ENCODE measurements at regions not wholly inside any gene's neighbourhood (a gene's known extent, or its start where the extent isn't known, plus 50 kb on each side); places are given as distances from the start of the nearest gene placed in this dataset.

DNA sequence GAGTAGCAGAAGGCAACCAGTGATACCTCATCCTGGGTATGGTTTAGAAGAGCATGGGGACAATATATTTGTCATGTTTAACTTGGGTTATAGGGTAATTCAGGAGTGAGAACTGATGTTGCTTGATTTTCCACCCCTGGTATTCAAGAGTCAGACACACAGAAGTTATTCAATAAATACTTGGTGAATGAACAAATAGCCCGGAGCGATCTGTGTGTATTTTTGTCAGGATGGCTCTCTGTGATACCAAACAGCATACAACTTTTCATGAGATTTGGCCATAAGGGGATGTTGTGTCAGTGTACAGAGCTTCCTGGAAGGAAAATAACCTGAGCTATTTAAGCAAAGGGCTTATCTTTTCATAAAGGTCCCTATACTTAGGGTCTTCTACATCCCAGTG is 270.2 kb upstream of the C1orf87 start:
- Histone ChIP-seq H3K4me1 (ENCODE audit: low read length) (no peaks in the 10 kb centered on the region), H3K9me2 (replicated peaks; ENCODE audit: insufficient read depth, low read length) (no peaks in the 10 kb centered on the region), H3K36me3 (ENCODE audit: insufficient read depth, low read length) (no peaks in the 10 kb centered on the region), H3K27me3 (ENCODE audit: low read length) (no peaks in the 10 kb centered on the region), H3K27ac (ENCODE audit: low read length) (no peak overlapping the region), H4K20me1 (ENCODE audit: insufficient read depth, low read depth, low read length) (no peaks in the 10 kb centered on the region), H3K4me2 (ENCODE audit: low read depth, low read length, poor library complexity, severe bottlenecking) (no peak overlapping the region), H3K79me2 (ENCODE audit: low read length) (no peaks in the 10 kb centered on the region), H3K4me3 (ENCODE audit: low read length) (no peak overlapping the region), H3K9ac (ENCODE audit: low read length) (no peak overlapping the region), H3K9me3 (ENCODE audit: low read length) (no peaks in the 10 kb centered on the region), H2AFZ (ENCODE audit: low read length) (no peak overlapping the region)
- no peak for DNase-seq

DNA sequence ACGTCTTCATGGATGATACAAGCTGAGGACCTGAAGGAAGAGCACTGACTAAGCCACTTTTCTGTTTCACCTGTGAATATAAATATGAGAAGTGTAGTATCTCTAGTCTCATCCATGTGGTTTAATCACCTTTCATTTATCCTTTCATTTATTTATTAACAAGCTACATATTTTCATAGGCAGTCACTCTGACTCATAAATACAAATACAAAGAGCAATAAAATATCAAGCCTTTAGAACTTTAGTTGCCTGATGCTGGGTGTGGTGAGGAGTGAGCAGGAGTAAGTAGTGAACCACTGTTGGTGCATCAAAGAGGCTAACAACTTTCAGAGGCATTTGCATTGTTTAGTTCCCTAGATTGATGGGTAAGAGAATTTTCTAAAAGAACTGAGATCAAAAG is 269.0 kb upstream of the C1orf87 start:
- H3K27ac ChIP-seq (ENCODE audit: low read length) = no peak overlapping the region
- H3K4me2 ChIP-seq (ENCODE audit: low read depth, low read length, poor library complexity, severe bottlenecking) = no peak overlapping the region
- H3K9ac ChIP-seq (ENCODE audit: low read length) = no peak overlapping the region
- no peaks in the 10 kb centered on the region for H3K9me2 ChIP-seq (replicated peaks; ENCODE audit: insufficient read depth, low read length)
- no peaks in the 10 kb centered on the region for H4K20me1 ChIP-seq (ENCODE audit: insufficient read depth, low read depth, low read length)
- no peak overlapping the region for H3K4me3 ChIP-seq (ENCODE audit: low read length)
- no peaks in the 10 kb centered on the region for H3K4me1 ChIP-seq (ENCODE audit: low read length)
- no peak overlapping the region for H2AFZ ChIP-seq (ENCODE audit: low read length)
- no peaks in the 10 kb centered on the region for H3K27me3 ChIP-seq (ENCODE audit: low read length)
- no peaks in the 10 kb centered on the region for H3K79me2 ChIP-seq (ENCODE audit: low read length)
- no peak for DNase-seq
- H3K36me3 ChIP-seq (ENCODE audit: insufficient read depth, low read length) = no peaks in the 10 kb centered on the region
- H3K9me3 ChIP-seq (ENCODE audit: low read length) = no peaks in the 10 kb centered on the region

DNA sequence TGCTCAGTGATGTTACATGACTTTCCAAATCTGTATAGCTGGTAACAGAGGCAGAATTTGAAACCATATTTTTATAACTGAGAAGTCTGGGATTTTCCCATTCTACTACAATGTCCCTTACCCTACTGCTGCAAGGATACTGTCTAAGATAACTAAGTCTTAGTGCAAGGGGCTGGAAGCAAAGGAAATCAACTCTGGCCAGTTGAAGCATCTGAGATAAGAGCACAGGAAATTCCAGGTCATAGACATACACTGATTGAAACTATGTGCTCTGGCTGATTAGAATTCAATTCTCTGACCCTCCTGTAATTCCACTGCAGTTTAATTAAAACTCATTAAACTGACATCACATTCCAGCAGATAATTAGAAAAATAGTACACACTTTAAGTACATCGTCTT is 267.7 kb upstream of the C1orf87 start:
- Histone ChIP-seq H2AFZ (ENCODE audit: low read length) (no peak overlapping the region), H3K4me2 (ENCODE audit: low read depth, low read length, poor library complexity, severe bottlenecking) (no peak overlapping the region), H3K9me2 (replicated peaks; ENCODE audit: insufficient read depth, low read length) (no peaks in the 10 kb centered on the region), H3K9me3 (ENCODE audit: low read length) (no peaks in the 10 kb centered on the region), H3K36me3 (ENCODE audit: insufficient read depth, low read length) (no peaks in the 10 kb centered on the region), H3K4me1 (ENCODE audit: low read length) (no peaks in the 10 kb centered on the region), H3K27me3 (ENCODE audit: low read length) (no peaks in the 10 kb centered on the region), H3K4me3 (ENCODE audit: low read length) (no peak overlapping the region), H3K79me2 (ENCODE audit: low read length) (no peaks in the 10 kb centered on the region), H3K9ac (ENCODE audit: low read length) (no peak overlapping the region), H4K20me1 (ENCODE audit: insufficient read depth, low read depth, low read length) (no peaks in the 10 kb centered on the region), H3K27ac (ENCODE audit: low read length) (no peak overlapping the region)
- DNase-seq = no peak

DNA sequence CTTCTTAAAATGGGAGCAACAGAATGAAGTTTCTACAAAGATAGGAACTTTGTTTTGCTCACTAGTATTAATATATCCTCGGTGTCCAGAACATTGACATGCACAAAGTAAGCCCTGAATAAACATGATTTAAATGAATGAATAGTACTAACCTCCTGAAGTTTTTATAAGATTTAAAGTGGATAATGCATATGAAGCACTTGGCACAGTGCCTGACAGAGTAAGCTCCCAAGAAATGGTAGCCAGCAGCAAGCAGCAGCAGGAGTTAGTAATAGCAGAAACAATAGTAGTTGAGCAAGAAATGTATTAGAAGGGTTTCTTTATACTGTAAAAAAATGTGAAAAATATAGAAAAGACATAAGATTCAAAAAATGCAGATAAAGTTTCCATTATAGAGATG is 258.1 kb upstream of the C1orf87 start:
- H3K27me3 ChIP-seq (ENCODE audit: low read length) = no peaks in the 10 kb centered on the region
- H3K79me2 ChIP-seq (ENCODE audit: low read length) = no peaks in the 10 kb centered on the region
- H3K36me3 ChIP-seq (ENCODE audit: insufficient read depth, low read length) = no peaks in the 10 kb centered on the region
- H3K4me1 ChIP-seq (ENCODE audit: low read length) = no peaks in the 10 kb centered on the region
- no peak overlapping the region for H3K4me3 ChIP-seq (ENCODE audit: low read length)
- no peaks in the 10 kb centered on the region for H3K9me3 ChIP-seq (ENCODE audit: low read length)
- no peak for DNase-seq
- no peaks in the 10 kb centered on the region for H4K20me1 ChIP-seq (ENCODE audit: insufficient read depth, low read depth, low read length)
- no peaks in the 10 kb centered on the region for H3K9me2 ChIP-seq (replicated peaks; ENCODE audit: insufficient read depth, low read length)
- no peak overlapping the region for H2AFZ ChIP-seq (ENCODE audit: low read length)
- H3K4me2 ChIP-seq (ENCODE audit: low read depth, low read length, poor library complexity, severe bottlenecking) = no peak overlapping the region
- H3K9ac ChIP-seq (ENCODE audit: low read length) = no peak overlapping the region
- H3K27ac ChIP-seq (ENCODE audit: low read length) = no peak overlapping the region

DNA sequence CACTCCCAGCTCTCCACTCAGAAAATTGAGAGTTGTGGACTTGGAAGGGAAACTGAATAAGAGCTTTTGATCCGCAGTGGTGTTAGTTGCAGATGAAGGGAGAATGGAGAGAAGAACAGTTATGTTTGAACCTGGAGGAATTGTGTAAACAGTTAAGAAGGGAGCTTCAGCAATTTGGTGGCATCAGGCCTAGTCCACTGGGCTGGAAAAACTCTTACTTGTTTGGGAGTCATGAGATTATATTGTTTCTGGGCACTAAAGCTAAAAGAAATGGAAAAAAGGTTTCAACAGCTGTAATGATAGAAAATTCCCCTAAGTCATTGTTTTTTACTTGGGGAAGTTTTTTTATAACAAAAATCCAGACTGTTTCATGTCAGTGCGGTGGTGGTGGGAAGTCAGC is 256.1 kb upstream of the C1orf87 start:
- Histone ChIP-seq H3K27ac (ENCODE audit: low read length) (no peak overlapping the region), H3K79me2 (ENCODE audit: low read length) (no peaks in the 10 kb centered on the region), H3K9me2 (replicated peaks; ENCODE audit: insufficient read depth, low read length) (no peaks in the 10 kb centered on the region), H2AFZ (ENCODE audit: low read length) (no peak overlapping the region), H4K20me1 (ENCODE audit: insufficient read depth, low read depth, low read length) (no peaks in the 10 kb centered on the region), H3K27me3 (ENCODE audit: low read length) (no peaks in the 10 kb centered on the region), H3K9me3 (ENCODE audit: low read length) (no peaks in the 10 kb centered on the region), H3K9ac (ENCODE audit: low read length) (no peak overlapping the region), H3K4me3 (ENCODE audit: low read length) (no peak overlapping the region), H3K36me3 (ENCODE audit: insufficient read depth, low read length) (no peaks in the 10 kb centered on the region), H3K4me2 (ENCODE audit: low read depth, low read length, poor library complexity, severe bottlenecking) (no peak overlapping the region), H3K4me1 (ENCODE audit: low read length) (no peaks in the 10 kb centered on the region)
- DNase-seq = no peak

DNA sequence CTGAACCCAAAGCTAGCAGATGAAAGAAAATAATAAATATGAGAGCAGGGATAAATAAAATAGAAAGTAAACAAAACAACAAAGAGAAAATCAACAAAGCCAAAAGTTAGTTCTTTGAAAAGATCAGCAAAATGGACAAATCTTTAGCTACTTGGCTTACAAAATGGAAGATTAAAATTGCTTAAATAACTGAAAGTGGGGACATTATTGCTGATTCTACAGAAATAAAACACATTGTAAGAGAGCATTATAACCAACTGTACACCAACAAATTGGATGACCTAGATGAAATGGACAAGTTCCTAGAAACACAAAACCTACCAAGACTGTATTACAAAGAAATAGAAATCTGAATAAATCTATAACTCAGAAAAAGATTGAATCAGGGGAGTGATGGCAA is 238.3 kb upstream of the C1orf87 start:
- Histone ChIP-seq H3K4me3 (ENCODE audit: low read length) (no peak overlapping the region), H3K4me1 (ENCODE audit: low read length) (no peaks in the 10 kb centered on the region), H3K9me3 (ENCODE audit: low read length) (no peaks in the 10 kb centered on the region), H3K9me2 (replicated peaks; ENCODE audit: insufficient read depth, low read length) (no peaks in the 10 kb centered on the region), H2AFZ (ENCODE audit: low read length) (no peak overlapping the region), H3K79me2 (ENCODE audit: low read length) (no peaks in the 10 kb centered on the region), H3K4me2 (ENCODE audit: low read depth, low read length, poor library complexity, severe bottlenecking) (no peak overlapping the region), H3K36me3 (ENCODE audit: insufficient read depth, low read length) (no peaks in the 10 kb centered on the region), H3K27me3 (ENCODE audit: low read length) (no peaks in the 10 kb centered on the region), H3K9ac (ENCODE audit: low read length) (no peak overlapping the region), H4K20me1 (ENCODE audit: insufficient read depth, low read depth, low read length) (no peaks in the 10 kb centered on the region), H3K27ac (ENCODE audit: low read length) (no peak overlapping the region)
- no peak for DNase-seq

DNA sequence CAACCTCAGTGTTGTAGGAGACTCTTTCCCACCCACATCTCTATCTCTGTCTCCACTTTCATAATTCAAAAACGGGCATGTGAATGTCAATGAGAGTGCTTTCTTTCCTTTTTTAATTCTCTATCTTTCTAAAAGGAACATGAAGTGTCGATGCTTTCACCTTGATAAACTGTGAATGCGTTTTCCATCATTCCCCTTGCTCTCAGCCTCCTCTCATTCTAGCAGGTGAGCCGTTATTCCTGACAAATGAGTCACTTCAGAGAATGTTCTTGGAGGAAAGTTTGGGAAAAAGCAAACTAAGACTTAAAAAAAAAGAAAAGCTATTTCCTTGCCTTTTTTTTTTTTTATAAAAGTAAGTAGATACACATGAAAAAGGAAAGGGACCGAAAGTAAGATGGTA is 226.0 kb upstream of the C1orf87 start:
- H3K4me2 ChIP-seq (ENCODE audit: low read depth, low read length, poor library complexity, severe bottlenecking) = peak overlapping the region; percentile 42
- H3K4me1 ChIP-seq (ENCODE audit: low read length) = no peaks in the 10 kb centered on the region
- no peaks in the 10 kb centered on the region for H3K9me3 ChIP-seq (ENCODE audit: low read length)
- H3K9ac ChIP-seq (ENCODE audit: low read length) = no peak overlapping the region
- no peaks in the 10 kb centered on the region for H3K9me2 ChIP-seq (replicated peaks; ENCODE audit: insufficient read depth, low read length)
- no peak overlapping the region for H3K4me3 ChIP-seq (ENCODE audit: low read length)
- DNase-seq = no peak
- H3K36me3 ChIP-seq (ENCODE audit: insufficient read depth, low read length) = no peaks in the 10 kb centered on the region
- peak overlapping the region; percentile 69; the same call in 1 of the 2 replicates for H2AFZ ChIP-seq (ENCODE audit: low read length)
- no peaks in the 10 kb centered on the region for H3K27me3 ChIP-seq (ENCODE audit: low read length)
- no peaks in the 10 kb centered on the region for H4K20me1 ChIP-seq (ENCODE audit: insufficient read depth, low read depth, low read length)
- no peak overlapping the region for H3K27ac ChIP-seq (ENCODE audit: low read length)
- no peaks in the 10 kb centered on the region for H3K79me2 ChIP-seq (ENCODE audit: low read length)

DNA sequence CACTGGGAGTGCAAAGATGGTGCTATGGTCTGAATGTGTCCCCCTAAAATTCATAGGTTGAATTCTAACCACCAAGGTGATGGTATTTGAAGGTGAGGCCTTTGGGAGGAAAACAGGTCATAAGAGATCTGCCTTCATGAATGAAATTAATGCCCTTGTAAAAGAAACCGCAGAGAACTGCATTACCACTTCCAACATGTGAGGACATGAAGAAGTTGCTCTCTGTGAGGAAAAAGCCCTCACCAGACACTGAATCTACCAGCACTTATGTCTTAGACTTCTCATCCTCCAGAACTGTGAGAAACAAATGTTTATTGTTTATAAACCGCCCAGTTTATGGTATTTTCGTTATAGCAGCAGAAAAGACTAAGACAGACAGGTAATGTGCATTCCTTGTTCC is 224.7 kb upstream of the C1orf87 start:
- Histone ChIP-seq H3K27me3 (ENCODE audit: low read length) (no peaks in the 10 kb centered on the region), H3K4me2 (ENCODE audit: low read depth, low read length, poor library complexity, severe bottlenecking) (no peak overlapping the region), H2AFZ (ENCODE audit: low read length) (no peak overlapping the region), H3K9me3 (ENCODE audit: low read length) (no peaks in the 10 kb centered on the region), H3K36me3 (ENCODE audit: insufficient read depth, low read length) (no peaks in the 10 kb centered on the region), H3K4me3 (ENCODE audit: low read length) (no peak overlapping the region), H3K4me1 (ENCODE audit: low read length) (no peaks in the 10 kb centered on the region), H3K79me2 (ENCODE audit: low read length) (no peaks in the 10 kb centered on the region), H3K9me2 (replicated peaks; ENCODE audit: insufficient read depth, low read length) (no peaks in the 10 kb centered on the region), H3K27ac (ENCODE audit: low read length) (no peak overlapping the region), H3K9ac (ENCODE audit: low read length) (no peak overlapping the region), H4K20me1 (ENCODE audit: insufficient read depth, low read depth, low read length) (no peaks in the 10 kb centered on the region)
- DNase-seq = no peak

DNA sequence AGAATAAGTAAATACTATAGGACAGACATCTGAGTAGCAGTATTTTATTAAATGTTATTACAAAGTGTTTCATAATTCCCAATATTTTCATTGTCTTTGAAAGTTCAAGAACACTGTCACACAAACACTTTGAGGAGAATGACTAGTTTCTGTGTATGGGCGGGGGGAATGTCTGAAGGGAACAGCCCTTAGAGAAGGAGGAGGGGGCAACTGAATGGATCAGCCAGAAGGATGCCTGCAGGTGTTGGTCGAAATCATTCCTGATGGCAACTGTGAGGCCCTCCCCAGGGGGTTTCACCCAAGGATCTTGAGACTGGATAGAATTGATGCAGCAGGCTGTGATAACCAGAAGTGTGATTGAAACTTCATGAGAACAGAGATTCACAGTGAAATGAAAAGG is 223.2 kb upstream of the C1orf87 start:
- no peak for DNase-seq
- Histone ChIP-seq H3K79me2 (ENCODE audit: low read length) (no peaks in the 10 kb centered on the region), H3K4me3 (ENCODE audit: low read length) (no peak overlapping the region)

More for the DNA sequence above, 223.2 kb upstream of the C1orf87 start:
- Histone ChIP-seq H3K9me3 (ENCODE audit: low read length) (no peaks in the 10 kb centered on the region), H3K9me2 (replicated peaks; ENCODE audit: insufficient read depth, low read length) (no peaks in the 10 kb centered on the region), H3K9ac (ENCODE audit: low read length) (no peak overlapping the region), H2AFZ (ENCODE audit: low read length) (no peak overlapping the region), H3K4me2 (ENCODE audit: low read depth, low read length, poor library complexity, severe bottlenecking) (no peak overlapping the region), H3K27ac (ENCODE audit: low read length) (no peak overlapping the region), H3K36me3 (ENCODE audit: insufficient read depth, low read length) (no peaks in the 10 kb centered on the region), H4K20me1 (ENCODE audit: insufficient read depth, low read depth, low read length) (no peaks in the 10 kb centered on the region), H3K27me3 (ENCODE audit: low read length) (no peaks in the 10 kb centered on the region), H3K4me1 (ENCODE audit: low read length) (no peaks in the 10 kb centered on the region)

Data from Karpas-422 (cell line).